Mesenchymal stem cell (in vitro differentiated cells and primary cell): ENCODE measurements at regions not wholly inside any gene's neighbourhood (a gene's known extent, or its start where the extent isn't known, plus 50 kb on each side); places are given as distances from the start of the nearest gene placed in this dataset.

Experiments
- DNase-seq: peaks from one replicate; pipeline ENCODE4 v3.0.0-alpha.2; 2013
- H2AFZ ChIP-seq: one replicate; pipeline ENCODE4 v1.6.1; 2013; ENCODE audit warnings: low read depth, mild to moderate bottlenecking, control low read depth, inconsistent platforms, low read length, moderate library complexity
- H2AK5ac ChIP-seq: 2 replicates; pipeline ENCODE4 v1.6.1; 2013; ENCODE audit warnings: low read length, moderate library complexity, mild to moderate bottlenecking, inconsistent platforms; ENCODE audit not compliant: severe bottlenecking
- H2BK120ac ChIP-seq: one replicate; pipeline ENCODE4 v1.6.1; 2013; ENCODE audit warnings: low read depth, mild to moderate bottlenecking, inconsistent platforms, low read length, moderate library complexity
- H2BK12ac ChIP-seq, 2 experiments: one replicate each; pipeline ENCODE4 v1.6.1; 2013; ENCODE audit warnings: inconsistent platforms in 2 of 2, low read length in 2 of 2, mild to moderate bottlenecking in 2 of 2, moderate library complexity in 2 of 2, control low read depth in 1 of 2
- H2BK15ac ChIP-seq: one replicate; pipeline ENCODE4 v1.6.1; 2013; ENCODE audit warnings: mild to moderate bottlenecking, low read depth, inconsistent platforms; ENCODE audit not compliant: poor library complexity, severe bottlenecking
- H2BK5ac ChIP-seq: 2 replicates; pipeline ENCODE4 v1.6.1; 2013; ENCODE audit warnings: low read depth, mild to moderate bottlenecking, low read length, control low read depth, inconsistent platforms; ENCODE audit not compliant: poor library complexity, severe bottlenecking
- H3K14ac ChIP-seq, 2 experiments: one replicate each; pipeline ENCODE4 v1.6.1; 2013; ENCODE audit warnings: inconsistent platforms in 2 of 2, low read length in 2 of 2, control low read depth in 1 of 2, mild to moderate bottlenecking in 1 of 2, moderate library complexity in 1 of 2
- H3K18ac ChIP-seq, 2 experiments: one replicate each; pipeline ENCODE4 v1.6.1; 2013; ENCODE audit warnings: inconsistent platforms in 2 of 2, low read length in 2 of 2, control low read depth in 1 of 2, low read depth in 1 of 2, mild to moderate bottlenecking in 1 of 2
- H3K23ac ChIP-seq, 2 experiments: one replicate each; pipeline ENCODE4 v1.6.1; 2013; ENCODE audit warnings: inconsistent platforms in 2 of 2, low read length in 2 of 2, mild to moderate bottlenecking in 2 of 2, moderate library complexity in 2 of 2, control low read depth in 1 of 2
- H3K27ac ChIP-seq: 2 replicates; pipeline ENCODE4 v1.5.1; 2013; ENCODE audit warnings: mild to moderate bottlenecking, moderate library complexity, low read length, control low read depth, inconsistent platforms; ENCODE audit not compliant: poor library complexity, severe bottlenecking
- H3K27me3 ChIP-seq, 2 experiments: 2 replicates each; pipeline versions ENCODE4 v1.6.1 to v1.7.0; 2013; ENCODE audit warnings: low read length in 2 of 2, mild to moderate bottlenecking in 2 of 2, moderate library complexity in 2 of 2, control low read depth in 1 of 2, inconsistent platforms in 1 of 2; ENCODE audit not compliant: control insufficient read depth in 1 of 2, insufficient read depth in 1 of 2
- H3K36me3 ChIP-seq, 2 experiments: 2 replicates each; pipeline versions ENCODE4 v1.6.1 to v1.7.0; 2013; ENCODE audit warnings: low read length in 2 of 2, control low read depth in 1 of 2, inconsistent platforms in 1 of 2, low read depth in 1 of 2, mild to moderate bottlenecking in 1 of 2; ENCODE audit not compliant: insufficient read depth in 2 of 2, control insufficient read depth in 1 of 2
- H3K4ac ChIP-seq, 2 experiments: one replicate each; pipeline ENCODE4 v1.6.1; 2013; ENCODE audit warnings: inconsistent platforms in 2 of 2, low read length in 2 of 2, mild to moderate bottlenecking in 2 of 2, moderate library complexity in 2 of 2, control low read depth in 1 of 2, low read depth in 1 of 2
- H3K4me1 ChIP-seq: 2 replicates; pipeline ENCODE4 v1.6.1; 2013; ENCODE audit warnings: low read depth, low read length, control low read depth; ENCODE audit not compliant: control insufficient read depth, insufficient read depth
- H3K4me2 ChIP-seq: 2 replicates; pipeline ENCODE4 v1.6.1; 2013; ENCODE audit warnings: low read length, mild to moderate bottlenecking, inconsistent platforms; ENCODE audit not compliant: poor library complexity, severe bottlenecking
- H3K4me3 ChIP-seq, 2 experiments: 2 replicates each; pipeline versions ENCODE4 v1.5.1 to v1.7.0; 2013; ENCODE audit warnings: low read length in 2 of 2, mild to moderate bottlenecking in 2 of 2, control low read depth in 1 of 2, low read depth in 1 of 2; ENCODE audit not compliant: insufficient read depth in 1 of 2
- H3K79me1 ChIP-seq: replicated peaks from 2 replicates; pipeline ENCODE4 v1.6.1; 2013; ENCODE audit warnings: mild to moderate bottlenecking, control low read depth, low read length, inconsistent platforms; ENCODE audit not compliant: poor library complexity, severe bottlenecking
- H3K9ac ChIP-seq: 2 replicates; pipeline ENCODE4 v1.7.0; 2013; ENCODE audit warnings: mild to moderate bottlenecking, low read length, moderate library complexity
- H3K9me3 ChIP-seq: 2 replicates; pipeline ENCODE4 v1.7.0; 2013; ENCODE audit warnings: mild to moderate bottlenecking, low read length; ENCODE audit not compliant: control insufficient read depth
- H4K8ac ChIP-seq: one replicate; pipeline ENCODE4 v1.6.1; 2013; ENCODE audit warnings: inconsistent platforms, mild to moderate bottlenecking, low read length, moderate library complexity
- H4K91ac ChIP-seq: one replicate; pipeline ENCODE4 v1.6.1; 2013; ENCODE audit warnings: mild to moderate bottlenecking, low read length, inconsistent platforms
- WGBS: methylation state at CpG from one replicate; pipeline ENCODE4 v1.1.7; 2013; ENCODE audit warnings: mixed read lengths; 5-methylcytosine and 5-hydroxymethylcytosine counted together

DNA sequence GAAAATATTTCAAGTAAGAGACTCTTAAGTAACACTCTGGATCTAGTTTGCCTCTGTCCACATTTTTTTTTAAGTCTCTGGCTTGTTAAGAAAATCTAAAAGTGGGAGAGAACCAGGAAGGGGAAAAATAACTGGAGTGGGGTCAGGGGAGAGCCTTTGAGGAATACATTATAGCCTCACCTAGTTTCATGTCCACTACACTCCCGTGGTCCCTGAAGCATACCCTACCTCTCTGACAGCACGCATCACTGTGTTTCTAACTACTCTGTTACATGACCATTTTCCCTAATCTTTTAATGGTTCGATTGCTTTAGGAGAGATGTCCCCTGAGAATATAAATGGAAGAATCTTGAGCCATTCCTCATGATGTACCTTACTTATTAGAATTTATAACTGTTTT is 318.3 kb downstream of the TMEM167A start:
- 100% methylated on average over 1 of the region's 3 CpGs for WGBS
- no peak overlapping the region for H4K8ac ChIP-seq

DNA sequence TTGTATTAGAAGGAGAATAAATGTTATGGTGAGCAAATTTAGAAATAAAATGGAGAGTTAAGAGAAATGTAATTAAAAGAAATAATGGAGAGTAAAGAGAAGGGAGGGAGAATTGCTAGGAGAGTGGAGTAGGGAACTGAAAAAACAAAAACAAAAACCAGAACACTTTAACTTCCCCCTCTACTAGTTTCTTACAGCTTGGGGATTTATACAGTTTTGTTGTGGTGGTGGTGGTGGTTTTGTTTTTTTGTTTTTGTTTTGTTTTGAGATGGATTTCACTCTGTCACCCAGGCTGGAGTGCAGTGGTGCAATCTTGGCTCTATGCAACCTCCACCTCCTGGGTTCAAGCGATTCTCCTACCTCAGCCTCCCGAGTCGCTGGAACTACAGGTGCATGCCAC is 322.4 kb downstream of the TMEM167A start:
- Histone ChIP-seq H2AK5ac (no peak overlapping the region), H2BK12ac (no peak overlapping the region), H3K36me3 (no peaks in the 10 kb centered on the region), H3K4me2 (no peak overlapping the region), H4K91ac (no peak overlapping the region), H3K4me3 (no peak overlapping the region), H3K79me1 (no peaks in the 10 kb centered on the region), H3K4me1 (no peaks in the 10 kb centered on the region), H3K9me3 (peaks cover 7% of the 10 kb centered on the region), H3K18ac (no peak overlapping the region), H3K27ac (no peak overlapping the region), H3K4ac (no peak overlapping the region), H3K14ac (no peak overlapping the region), H2BK5ac (no peak overlapping the region), H3K27me3 (no peaks in the 10 kb centered on the region), H2AFZ (no peak overlapping the region), H2BK120ac (no peak overlapping the region), H3K23ac (no peak overlapping the region), H2BK15ac (no peak overlapping the region), H4K8ac (no peak overlapping the region), H3K9ac (no peak overlapping the region)
- DNase-seq: no peak
- 100% methylated on average over 3 of the region's 3 CpGs for WGBS

More for the DNA sequence above, 318.3 kb downstream of the TMEM167A start:
- H4K91ac ChIP-seq: no peak overlapping the region
- no peak overlapping the region for H2BK12ac ChIP-seq
- no peak overlapping the region for H3K18ac ChIP-seq
- no peaks in the 10 kb centered on the region for H3K27me3 ChIP-seq
- DNase-seq: no peak
- no peak overlapping the region for H3K4ac ChIP-seq
- no peak overlapping the region for H3K4me2 ChIP-seq
- no peak overlapping the region for H2AFZ ChIP-seq
- H3K14ac ChIP-seq: no peak overlapping the region
- H3K9ac ChIP-seq: no peak overlapping the region
- H3K23ac ChIP-seq: no peak overlapping the region
- no peaks in the 10 kb centered on the region for H3K9me3 ChIP-seq
- H2AK5ac ChIP-seq: no peak overlapping the region
- H3K4me3 ChIP-seq: no peak overlapping the region
- H2BK120ac ChIP-seq: no peak overlapping the region
- H3K79me1 ChIP-seq: no peaks in the 10 kb centered on the region
- H3K4me1 ChIP-seq: no peaks in the 10 kb centered on the region
- H2BK5ac ChIP-seq: no peak overlapping the region
- no peak overlapping the region for H2BK15ac ChIP-seq
- H3K36me3 ChIP-seq: no peaks in the 10 kb centered on the region
- H3K27ac ChIP-seq: no peak overlapping the region

DNA sequence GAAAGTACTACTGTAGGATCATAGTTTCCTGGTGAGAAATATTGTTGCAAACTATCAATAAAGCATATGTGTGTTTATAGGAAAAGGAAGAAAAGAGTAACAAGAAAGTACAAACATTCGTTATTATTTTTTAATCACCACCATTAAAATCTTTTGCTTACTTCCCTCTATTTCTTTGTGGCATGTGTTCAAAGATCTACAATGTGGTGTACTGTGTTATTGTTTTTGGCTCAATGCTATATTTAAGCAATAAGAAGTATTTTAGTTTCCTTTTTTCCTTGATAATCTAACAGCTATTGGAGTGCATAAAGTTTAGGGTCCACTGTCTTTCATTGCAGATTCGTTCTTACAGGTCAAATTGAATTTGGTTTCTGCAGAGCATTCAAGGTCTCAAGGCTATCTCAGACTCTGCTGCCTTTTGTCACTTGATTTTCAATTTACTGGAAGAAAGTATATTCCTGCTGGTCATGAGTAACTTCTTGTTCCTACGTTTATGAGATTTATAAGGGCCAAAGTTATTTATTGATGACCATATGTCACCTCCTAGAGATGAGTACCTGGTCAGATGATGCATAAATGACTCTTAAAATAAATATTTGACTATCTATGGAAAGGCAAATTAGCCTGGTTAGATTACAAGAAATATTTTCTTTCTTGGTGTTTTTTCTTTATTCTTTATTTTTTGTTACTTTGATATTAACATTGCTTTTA is 323.0 kb downstream of the TMEM167A start:
- Histone ChIP-seq H2BK15ac (no peak overlapping the region), H2BK120ac (no peak overlapping the region), H2AK5ac (no peak overlapping the region), H2BK12ac (no peak overlapping the region), H3K27ac (no peak overlapping the region), H3K4me3 (no peak overlapping the region), H3K4ac (no peak overlapping the region), H3K4me2 (no peak overlapping the region), H2BK5ac (no peak overlapping the region), H3K18ac (no peak overlapping the region), H3K4me1 (no peaks in the 10 kb centered on the region), H3K14ac (no peak overlapping the region), H3K79me1 (no peaks in the 10 kb centered on the region), H3K27me3 (no peaks in the 10 kb centered on the region), H4K8ac (no peak overlapping the region), H2AFZ (no peak overlapping the region), H3K23ac (no peak overlapping the region), H3K36me3 (no peaks in the 10 kb centered on the region), H3K9me3 (peaks cover 7% of the 10 kb centered on the region), H4K91ac (no peak overlapping the region), H3K9ac (no peak overlapping the region)
- WGBS: 89% methylated on average over 1 of the region's 3 CpGs
- no peak for DNase-seq

DNA sequence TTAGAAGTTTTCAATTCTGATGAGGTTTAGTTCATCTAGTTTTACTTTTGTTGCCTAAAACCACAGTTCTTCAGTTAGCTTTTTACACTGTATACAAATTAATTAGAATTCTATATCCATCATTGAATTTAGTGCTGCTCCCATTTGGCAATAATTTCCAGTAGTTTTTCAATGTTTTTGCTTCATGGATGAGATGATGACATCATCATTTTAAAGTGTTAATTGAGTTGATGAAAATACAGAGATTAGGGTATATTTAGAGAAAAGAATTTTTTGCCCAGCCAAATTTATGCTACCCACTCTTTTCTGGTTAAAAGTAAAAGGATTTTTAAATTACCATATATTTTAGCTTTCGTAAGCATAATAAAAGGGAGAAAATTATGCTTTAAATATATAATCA is 323.8 kb downstream of the TMEM167A start:
- Histone ChIP-seq H2BK120ac (no peak overlapping the region), H4K8ac (no peak overlapping the region), H3K4me3 (no peak overlapping the region), H3K14ac (no peak overlapping the region), H3K27me3 (peaks cover 0 to 2% of the 10 kb centered on the region in 2 experiments), H3K27ac (no peak overlapping the region), H3K18ac (no peak overlapping the region), H2BK15ac (no peak overlapping the region), H3K36me3 (no peaks in the 10 kb centered on the region), H2BK12ac (no peak overlapping the region), H3K4me1 (no peaks in the 10 kb centered on the region), H2BK5ac (no peak overlapping the region), H4K91ac (no peak overlapping the region), H2AFZ (no peak overlapping the region), H3K4ac (no peak overlapping the region), H3K4me2 (no peak overlapping the region), H3K79me1 (no peaks in the 10 kb centered on the region), H3K23ac (no peak overlapping the region), H2AK5ac (no peak overlapping the region), H3K9me3 (peaks cover 7% of the 10 kb centered on the region), H3K9ac (no peak overlapping the region)
- DNase-seq: no peak
- no CpG with 5 or more reads among the region's 1 CpG for WGBS
